Immature natural killer cell (primary cell): ENCODE measurements at regions not wholly inside any gene's neighbourhood (a gene's known extent, or its start where the extent isn't known, plus 50 kb on each side); places are given as distances from the start of the nearest gene placed in this dataset.

ENCODE experiments used
- DNase-seq, 3 donors: peaks; one replicate each; pipeline ENCODE4 v3.0.0; 2022; ENCODE audit warnings: mixed read lengths in 1 of 3
- H3K27ac Mint-ChIP-seq, 6 donors: one replicate each; pipeline ENCODE4 v1.8.0; 2020; ENCODE audit warnings: mixed read lengths in 6 of 6, mild to moderate bottlenecking in 5 of 6, inconsistent platforms in 4 of 6, moderate library complexity in 3 of 6
- H3K27me3 Mint-ChIP-seq, 3 donors: one replicate each; pipeline ENCODE4 v1.8.0; 2020 to 2021; ENCODE audit warnings: low read depth in 3 of 3, mild to moderate bottlenecking in 3 of 3, mixed read lengths in 3 of 3, moderate library complexity in 3 of 3, inconsistent platforms in 1 of 3
- H3K36me3 Mint-ChIP-seq, 3 donors: one replicate each; pipeline ENCODE4 v1.8.0; 2020; ENCODE audit warnings: mixed read lengths in 3 of 3, inconsistent platforms in 2 of 3, mild to moderate bottlenecking in 2 of 3
- H3K4me1 Mint-ChIP-seq, 2 donors: one replicate each; pipeline ENCODE4 v1.8.0; 2020; ENCODE audit warnings: inconsistent platforms in 2 of 2, mild to moderate bottlenecking in 2 of 2, mixed read lengths in 2 of 2, moderate library complexity in 1 of 2
- H3K4me3 Mint-ChIP-seq, 5 donors: one replicate each; pipeline ENCODE4 v1.8.0; 2020; ENCODE audit warnings: mild to moderate bottlenecking in 5 of 5, mixed read lengths in 5 of 5, inconsistent platforms in 3 of 5, moderate library complexity in 3 of 5
- H3K9me3 Mint-ChIP-seq, 6 donors: one replicate each; pipeline ENCODE4 v1.8.0; 2020; ENCODE audit warnings: mild to moderate bottlenecking in 6 of 6, mixed read lengths in 6 of 6, inconsistent platforms in 4 of 6, moderate library complexity in 3 of 6

- H3K4me1 Mint-ChIP-seq: no peaks in the 10 kb centered on the region
Observed at GRCh38 chr4:30822911-30823551, 102.9 kb downstream of the PCDH7 start.

GRCh38 chr4:30825008-30825770, 105.0 kb downstream of the PCDH7 start:
- H3K4me3 Mint-ChIP-seq: no peak overlapping the region
- H3K27ac Mint-ChIP-seq: no peak overlapping the region
- no peaks in the 10 kb centered on the region for H3K36me3 Mint-ChIP-seq

More at GRCh38 chr4:30822911-30823551, 102.9 kb downstream of the PCDH7 start:
- DNase-seq: no peak
- H3K27me3 Mint-ChIP-seq: peaks cover 0 to 1% (median 0%) of the 10 kb centered on the region in 3 donors
- no peak overlapping the region for H3K27ac Mint-ChIP-seq
- H3K9me3 Mint-ChIP-seq: peaks cover 7 to 59% (median 19%) of the 10 kb centered on the region in 6 donors
- peaks cover 0 to 7% (median 5%) of the 10 kb centered on the region in 3 donors for H3K36me3 Mint-ChIP-seq
- H3K4me3 Mint-ChIP-seq: no peak overlapping the region

GRCh38 chr4:30828264-30828926, 108.2 kb downstream of the PCDH7 start:
- H3K27ac Mint-ChIP-seq: no peak overlapping the region
- H3K4me3 Mint-ChIP-seq: no peak overlapping the region
- no peaks in the 10 kb centered on the region for H3K36me3 Mint-ChIP-seq
- H3K27me3 Mint-ChIP-seq: peaks cover 0 to 3% (median 0%) of the 10 kb centered on the region in 3 donors
- no peaks in the 10 kb centered on the region for H3K4me1 Mint-ChIP-seq
- DNase-seq: no peak
- peaks cover 0 to 43% (median 20%) of the 10 kb centered on the region in 6 donors for H3K9me3 Mint-ChIP-seq

More at GRCh38 chr4:30825008-30825770, 105.0 kb downstream of the PCDH7 start:
- H3K4me1 Mint-ChIP-seq: no peaks in the 10 kb centered on the region
- H3K9me3 Mint-ChIP-seq: peaks cover 5 to 56% (median 16%) of the 10 kb centered on the region in 6 donors
- H3K27me3 Mint-ChIP-seq: peaks cover 0 to 3% (median 0%) of the 10 kb centered on the region in 3 donors
- no peak for DNase-seq

- no peak for DNase-seq
- H3K4me3 Mint-ChIP-seq: no peak overlapping the region
- H3K4me1 Mint-ChIP-seq: no peaks in the 10 kb centered on the region
- no peaks in the 10 kb centered on the region for H3K36me3 Mint-ChIP-seq
- H3K9me3 Mint-ChIP-seq: peaks cover 6 to 25% (median 14%) of the 10 kb centered on the region in 6 donors
- H3K27me3 Mint-ChIP-seq: peaks cover 0 to 3% (median 0%) of the 10 kb centered on the region in 3 donors
- H3K27ac Mint-ChIP-seq: no peak overlapping the region
Observed at GRCh38 chr4:30832639-30833038, 112.5 kb downstream of the PCDH7 start.

GRCh38 chr4:30833206-30833605, 113.0 kb downstream of the PCDH7 start:
- Mint-ChIP-seq H3K36me3 (no peaks in the 10 kb centered on the region), H3K4me3 (no peak overlapping the region), H3K27me3 (peaks cover 0 to 3% (median 0%) of the 10 kb centered on the region in 3 donors), H3K9me3 (peaks cover 6 to 26% (median 14%) of the 10 kb centered on the region in 6 donors), H3K27ac (no peak overlapping the region), H3K4me1 (no peaks in the 10 kb centered on the region)
- no peak for DNase-seq

GRCh38 chr4:30835044-30835443, 114.9 kb downstream of the PCDH7 start:
- Mint-ChIP-seq H3K36me3 (no peaks in the 10 kb centered on the region), H3K27ac (no peak overlapping the region), H3K27me3 (no peaks in the 10 kb centered on the region), H3K9me3 (peaks cover 6 to 29% (median 15%) of the 10 kb centered on the region in 6 donors), H3K4me3 (no peak overlapping the region), H3K4me1 (no peaks in the 10 kb centered on the region)
- DNase-seq: no peak

- H3K27ac Mint-ChIP-seq: no peak overlapping the region
- no peaks in the 10 kb centered on the region for H3K4me1 Mint-ChIP-seq
- H3K9me3 Mint-ChIP-seq: peaks cover 2 to 20% (median 9%) of the 10 kb centered on the region in 6 donors
- H3K27me3 Mint-ChIP-seq: no peaks in the 10 kb centered on the region
- no peaks in the 10 kb centered on the region for H3K36me3 Mint-ChIP-seq
- no peak overlapping the region for H3K4me3 Mint-ChIP-seq
- DNase-seq: no peak
Observed at GRCh38 chr4:30836231-30836630, 116.1 kb downstream of the PCDH7 start.

GRCh38 chr4:30837131-30837539, 117.0 kb downstream of the PCDH7 start:
- Mint-ChIP-seq H3K4me3 (no peak overlapping the region), H3K36me3 (no peaks in the 10 kb centered on the region), H3K9me3 (peaks cover 2 to 20% (median 8%) of the 10 kb centered on the region in 6 donors), H3K27me3 (no peaks in the 10 kb centered on the region), H3K27ac (no peak overlapping the region), H3K4me1 (no peaks in the 10 kb centered on the region)
- no peak for DNase-seq

- H3K4me1 Mint-ChIP-seq: no peaks in the 10 kb centered on the region
- no peak overlapping the region for H3K27ac Mint-ChIP-seq
- H3K27me3 Mint-ChIP-seq: no peaks in the 10 kb centered on the region
- no peak overlapping the region for H3K4me3 Mint-ChIP-seq
- no peak for DNase-seq
- no peaks in the 10 kb centered on the region for H3K36me3 Mint-ChIP-seq
- H3K9me3 Mint-ChIP-seq: peaks cover 0 to 23% (median 12%) of the 10 kb centered on the region in 6 donors
Observed at GRCh38 chr4:30837861-30838260, 117.7 kb downstream of the PCDH7 start.

- DNase-seq: no peak
- H3K36me3 Mint-ChIP-seq: no peaks in the 10 kb centered on the region
- H3K4me3 Mint-ChIP-seq: no peak overlapping the region
- peaks cover 0 to 23% (median 12%) of the 10 kb centered on the region in 6 donors for H3K9me3 Mint-ChIP-seq
- H3K4me1 Mint-ChIP-seq: no peaks in the 10 kb centered on the region
- H3K27me3 Mint-ChIP-seq: no peaks in the 10 kb centered on the region
- no peak overlapping the region for H3K27ac Mint-ChIP-seq
Observed at GRCh38 chr4:30838331-30838730, 118.2 kb downstream of the PCDH7 start.

- Mint-ChIP-seq H3K27me3 (no peaks in the 10 kb centered on the region), H3K27ac (no peak overlapping the region), H3K4me1 (no peaks in the 10 kb centered on the region)
Observed at GRCh38 chr4:30839583-30840520, 119.7 kb downstream of the PCDH7 start.

GRCh38 chr4:30840571-30840970, 120.4 kb downstream of the PCDH7 start:
- Mint-ChIP-seq H3K4me3 (no peak overlapping the region), H3K4me1 (no peaks in the 10 kb centered on the region), H3K27me3 (no peaks in the 10 kb centered on the region), H3K9me3 (peaks cover 0 to 30% (median 11%) of the 10 kb centered on the region in 6 donors), H3K36me3 (no peaks in the 10 kb centered on the region), H3K27ac (no peak overlapping the region)
- no peak for DNase-seq

More at GRCh38 chr4:30839583-30840520, 119.7 kb downstream of the PCDH7 start:
- Mint-ChIP-seq H3K9me3 (peaks cover 0 to 29% (median 11%) of the 10 kb centered on the region in 6 donors), H3K4me3 (no peak overlapping the region), H3K36me3 (no peaks in the 10 kb centered on the region)
- DNase-seq: no peak

- no peak overlapping the region for H3K4me3 Mint-ChIP-seq
- H3K27me3 Mint-ChIP-seq: no peaks in the 10 kb centered on the region
- H3K9me3 Mint-ChIP-seq: peaks cover 0 to 26% (median 8%) of the 10 kb centered on the region in 6 donors
- H3K36me3 Mint-ChIP-seq: no peaks in the 10 kb centered on the region
- H3K27ac Mint-ChIP-seq: no peak overlapping the region
- no peak for DNase-seq
- no peaks in the 10 kb centered on the region for H3K4me1 Mint-ChIP-seq
Observed at GRCh38 chr4:30842142-30842541, 122.0 kb downstream of the PCDH7 start.
